SHP77 treated with DMSO at 0.1 percent for 48 hours (cell line): ENCODE measurements at regions not wholly inside any gene's neighbourhood (a gene's known extent, or its start where the extent isn't known, plus 50 kb on each side); places are given as distances from the start of the nearest gene placed in this dataset.
"Not testable (repeated sequence)": the region's sequence is repeated elsewhere in the genome, so short reads cannot be mapped to it uniquely, and the experiment has no call there.

Experiments used
- DNase-seq: peaks from one replicate; lab custom pipeline; 2025; lab: John Stamatoyannopoulos, UW

GRCh38 chr12:72162875-72163274, 109.3 kb upstream of the TRHDE start:
- DNase-seq, result no peak

GRCh38 chr12:72168851-72169250, 103.3 kb upstream of the TRHDE start:
- DNase-seq, result no peak

GRCh38 chr12:72173974-72174373, 98.2 kb upstream of the TRHDE start:
- no peak for DNase-seq

GRCh38 chr12:72178244-72178643, 93.9 kb upstream of the TRHDE start:
- DNase-seq, result no peak

- DNase-seq, result no peak
Measured at GRCh38 chr12:72178871-72179270, 93.3 kb upstream of the TRHDE start.

GRCh38 chr12:72179841-72180240, 92.3 kb upstream of the TRHDE start:
- no peak for DNase-seq

GRCh38 chr12:72184971-72185533, 87.1 kb upstream of the TRHDE start:
- DNase-seq, result not testable (repeated sequence)

GRCh38 chr12:72189266-72189665, 82.9 kb upstream of the TRHDE start:
- DNase-seq, result no peak

GRCh38 chr12:72191761-72192160, 80.4 kb upstream of the TRHDE start:
- DNase-seq, result no peak

- DNase-seq, result no peak
Measured at GRCh38 chr12:72197790-72198189, 74.4 kb upstream of the TRHDE start.

- no peak for DNase-seq
Measured at GRCh38 chr12:72201457-72201856, 70.7 kb upstream of the TRHDE start.

GRCh38 chr12:72203764-72204335, 68.3 kb upstream of the TRHDE start:
- no peak for DNase-seq

- DNase-seq, result peak; percentile 53
Measured at GRCh38 chr12:72207079-72207478, 65.1 kb upstream of the TRHDE start.

- peak; percentile 34 for DNase-seq
Measured at GRCh38 chr12:72207486-72208409, 64.4 kb upstream of the TRHDE start.

GRCh38 chr12:72209086-72209485, 63.1 kb upstream of the TRHDE start:
- DNase-seq, result no peak

GRCh38 chr12:72214163-72214562, 58.0 kb upstream of the TRHDE start:
- no peak for DNase-seq

- DNase-seq, result not testable (repeated sequence)
Measured at GRCh38 chr12:72215287-72215686, 56.9 kb upstream of the TRHDE start.

GRCh38 chr12:72219937-72220336, 52.2 kb upstream of the TRHDE start:
- DNase-seq, result no peak
